GM03348 (cell line): ENCODE measurements at regions not wholly inside any gene's neighbourhood (a gene's known extent, or its start where the extent isn't known, plus 50 kb on each side); places are given as distances from the start of the nearest gene placed in this dataset.

ENCODE experiments used
- DNase-seq: peaks from one replicate; pipeline ENCODE4 v3.0.0; 2012; ENCODE audit warnings: low spot score

- no peak for DNase-seq
Observed at GRCh38 chr5:123871373-123871772, 359.4 kb downstream of the CSNK1G3 start.

GRCh38 chr5:123868881-123869280 is 356.9 kb downstream of the CSNK1G3 start:
- DNase-seq, result no peak

- DNase-seq, result no peak
Observed at GRCh38 chr5:123868267-123868666, 356.3 kb downstream of the CSNK1G3 start.

- no peak for DNase-seq
Observed at GRCh38 chr5:123865641-123866040, 353.7 kb downstream of the CSNK1G3 start.

GRCh38 chr5:123864578-123864977 is 352.6 kb downstream of the CSNK1G3 start:
- no peak for DNase-seq

- DNase-seq, result no peak
Observed at GRCh38 chr5:123858938-123859337, 347.0 kb downstream of the CSNK1G3 start.

GRCh38 chr5:123856766-123857165 is 344.8 kb downstream of the CSNK1G3 start:
- no peak for DNase-seq

GRCh38 chr5:123855609-123856008 is 343.6 kb downstream of the CSNK1G3 start:
- no peak for DNase-seq

- DNase-seq, result no peak
Observed at GRCh38 chr5:123845356-123846100, 333.6 kb downstream of the CSNK1G3 start.

GRCh38 chr5:123844873-123845272 is 332.9 kb downstream of the CSNK1G3 start:
- DNase-seq, result peak; percentile 8

- no peak for DNase-seq
Observed at GRCh38 chr5:123835421-123835820, 323.4 kb downstream of the CSNK1G3 start.

GRCh38 chr5:123830575-123830974 is 318.6 kb downstream of the CSNK1G3 start:
- no peak for DNase-seq

- no peak for DNase-seq
Observed at GRCh38 chr5:123827811-123828210, 315.8 kb downstream of the CSNK1G3 start.

- DNase-seq, result no peak
Observed at GRCh38 chr5:123819833-123820232, 307.9 kb downstream of the CSNK1G3 start.

- no peak for DNase-seq
Observed at GRCh38 chr5:123819386-123819785, 307.4 kb downstream of the CSNK1G3 start.

- no peak for DNase-seq
Observed at GRCh38 chr5:123817267-123817666, 305.3 kb downstream of the CSNK1G3 start.

- DNase-seq, result no peak
Observed at GRCh38 chr5:123814801-123815470, 303.0 kb downstream of the CSNK1G3 start.

- peak; percentile 9 for DNase-seq
Observed at GRCh38 chr5:123813937-123814624, 302.1 kb downstream of the CSNK1G3 start.

- DNase-seq, result no peak
Observed at GRCh38 chr5:123813264-123813663, 301.3 kb downstream of the CSNK1G3 start.

GRCh38 chr5:123811831-123812230 is 299.9 kb downstream of the CSNK1G3 start:
- no peak for DNase-seq

GRCh38 chr5:123810746-123811340 is 298.9 kb downstream of the CSNK1G3 start:
- DNase-seq, result no peak

GRCh38 chr5:123810253-123810652 is 298.3 kb downstream of the CSNK1G3 start:
- no peak for DNase-seq
